Esophagus muscularis mucosa (tissue), 4 donors: ENCODE measurements at regions not wholly inside any gene's neighbourhood (a gene's known extent, or its start where the extent isn't known, plus 50 kb on each side); places are given as distances from the start of the nearest gene placed in this dataset.
"Not testable (repeated sequence)": the region's sequence is repeated elsewhere in the genome, so short reads cannot be mapped to it uniquely, and the experiment has no call there.

Source experiments
- DNase-seq: peaks from one replicate; pipeline ENCODE4 v3.0.0-alpha.2; 2017; ENCODE audit errors: extremely low spot score
- H3K27ac ChIP-seq, 4 donors: fragments of 200-600 bp; sonication (generic); replicated peaks in 1 of 4; 1 replicate in 3 of 4; 2 replicates in 1 of 4; pipeline ENCODE4 v1.5.1; 2016 to 2019; ENCODE audit warnings: mild to moderate bottlenecking in 1 of 4
- H3K27me3 ChIP-seq, 4 donors: fragments of 200-600 bp; sonication (generic); one replicate each; pipeline versions ENCODE4 v1.5.1 to v1.6.0; 2016 to 2019
- H3K36me3 ChIP-seq, 4 donors: fragments of 200-600 bp; sonication (generic); one replicate each; pipeline ENCODE4 v1.5.1; 2016 to 2019
- H3K4me1 ChIP-seq, 4 donors: fragments of 200-600 bp; sonication (generic); one replicate each; pipeline ENCODE4 v1.5.1; 2016 to 2019
- H3K4me3 ChIP-seq, 4 donors: fragments of 200-600 bp; sonication (generic); 1 replicate in 2 of 4; 2 replicates in 2 of 4; pipeline ENCODE4 v1.5.1; 2016 to 2019; ENCODE audit warnings: mild to moderate bottlenecking in 4 of 4, moderate library complexity in 1 of 4
- H3K9me3 ChIP-seq, 4 donors: fragments of 200-600 bp; sonication (generic); 1 replicate in 3 of 4; 2 replicates in 1 of 4; pipeline ENCODE4 v1.5.1; 2016 to 2019
- CTCF ChIP-seq, 3 experiments: fragments of 200-600 bp in 2 of 3; fragments of 450-650 bp in 1 of 3; sonication (generic) in 2 of 3; IDR thresholded peaks; one replicate each; pipeline ENCODE4 v1.5.1; 2017 to 2019; ENCODE audit warnings: antibody characterized with exemption in 3 of 3, mild to moderate bottlenecking in 2 of 3, moderate library complexity in 1 of 3
- EP300 ChIP-seq: sonication (generic); formaldehyde crosslinking; IDR thresholded peaks from one replicate; pipeline ENCODE4 v1.6.1; 2017; ENCODE audit warnings: antibody characterized with exemption
- POLR2A ChIP-seq: fragments of 450-650 bp; IDR thresholded peaks from one replicate; pipeline ENCODE4 v1.6.1; 2017; ENCODE audit warnings: antibody characterized with exemption, moderate library complexity, mild to moderate bottlenecking, low read depth
- POLR2AphosphoS5 ChIP-seq, 2 donors: sonication (generic); formaldehyde crosslinking; IDR thresholded peaks; one replicate each; pipeline ENCODE4 v1.6.1; 2017; ENCODE audit warnings: antibody characterized with exemption in 2 of 2
- WGBS: methylation state at CpG from one replicate; pipeline ENCODE4 v1.1.5; 2018; 5-methylcytosine and 5-hydroxymethylcytosine counted together
- intact Hi-C: fragments of 100-400 bp; cut with DNase I; formaldehyde crosslinking; loops from one replicate; pipeline ENCODE4 v1.15.1; 2023

- no peaks in the 10 kb centered on the region for H3K36me3 ChIP-seq
- H3K4me1 ChIP-seq, result no peaks in the 10 kb centered on the region
- H3K27me3 ChIP-seq, result no peaks in the 10 kb centered on the region
- intact Hi-C loops, result no loop called here
- WGBS, result 81% methylated on average over 1 of the region's 1 CpG
- no peak for DNase-seq
- no peaks in the 10 kb centered on the region for H3K9me3 ChIP-seq
- H3K4me3 ChIP-seq, result no peak overlapping the region
- H3K27ac ChIP-seq, result no peak overlapping the region
- no peak for TF ChIP-seq POLR2AphosphoS5 (IDR thresholded peaks at IDR 0.05)
- TF ChIP-seq CTCF (IDR thresholded peaks at IDR 0.05), result no peak
- TF ChIP-seq EP300, result no peak
- no peak for TF ChIP-seq POLR2A
Measured at GRCh38 chr2:144914113-144914512, 394.2 kb upstream of the ZEB2 start.

GRCh38 chr2:144912206-144912605 is 392.3 kb upstream of the ZEB2 start:
- H3K4me3 ChIP-seq, result no peak overlapping the region
- no peak overlapping the region for H3K27ac ChIP-seq
- TF ChIP-seq EP300, result no peak
- TF ChIP-seq POLR2AphosphoS5 (IDR thresholded peaks at IDR 0.05), result no peak
- no peak for TF ChIP-seq CTCF (IDR thresholded peaks at IDR 0.05)
- TF ChIP-seq POLR2A, result no peak
- no peaks in the 10 kb centered on the region for H3K4me1 ChIP-seq
- H3K36me3 ChIP-seq, result no peaks in the 10 kb centered on the region
- intact Hi-C loops, result no loop called here
- H3K9me3 ChIP-seq, result no peaks in the 10 kb centered on the region
- WGBS, result 93% methylated on average over 2 of the region's 2 CpGs
- H3K27me3 ChIP-seq, result no peaks in the 10 kb centered on the region
- DNase-seq, result no peak

- H3K9me3 ChIP-seq, result no peaks in the 10 kb centered on the region
- no peak for DNase-seq
- H3K27ac ChIP-seq, result no peak overlapping the region
- WGBS, result 92% methylated on average over 2 of the region's 2 CpGs
- H3K27me3 ChIP-seq, result no peaks in the 10 kb centered on the region
- intact Hi-C loops, result no loop called here
- no peak overlapping the region for H3K4me3 ChIP-seq
- TF ChIP-seq POLR2A (no peak), POLR2AphosphoS5 (IDR thresholded peaks at IDR 0.05) (no peak), CTCF (IDR thresholded peaks at IDR 0.05) (no peak), EP300 (no peak)
- H3K36me3 ChIP-seq, result no peaks in the 10 kb centered on the region
- H3K4me1 ChIP-seq, result no peaks in the 10 kb centered on the region
Measured at GRCh38 chr2:144905956-144906355, 386.0 kb upstream of the ZEB2 start.

GRCh38 chr2:144904612-144905011 is 384.7 kb upstream of the ZEB2 start:
- no peaks in the 10 kb centered on the region for H3K9me3 ChIP-seq
- 95% methylated on average over 3 of the region's 3 CpGs for WGBS
- TF ChIP-seq POLR2AphosphoS5 (IDR thresholded peaks at IDR 0.05) (no peak), POLR2A (no peak), EP300 (no peak)
- H3K27ac ChIP-seq, result no peak overlapping the region
- no peaks in the 10 kb centered on the region for H3K36me3 ChIP-seq
- no peak overlapping the region for H3K4me3 ChIP-seq
- DNase-seq, result no peak
- no peaks in the 10 kb centered on the region for H3K27me3 ChIP-seq
- no peaks in the 10 kb centered on the region for H3K4me1 ChIP-seq
- intact Hi-C loops, result no loop called here

GRCh38 chr2:144903045-144903444 is 383.1 kb upstream of the ZEB2 start:
- H3K27me3 ChIP-seq, H3K4me3 ChIP-seq, H3K27ac ChIP-seq, H3K9me3 ChIP-seq, intact Hi-C loops, H3K4me1 ChIP-seq, DNase-seq, H3K36me3 ChIP-seq: not testable (repeated sequence)
- 96% methylated on average over 5 of the region's 19 CpGs for WGBS

GRCh38 chr2:144901386-144901785 is 381.5 kb upstream of the ZEB2 start:
- 73% methylated on average over 4 of the region's 4 CpGs for WGBS
- H3K36me3 ChIP-seq, DNase-seq, H3K27me3 ChIP-seq, H3K27ac ChIP-seq, H3K4me3 ChIP-seq, intact Hi-C loops, H3K4me1 ChIP-seq, H3K9me3 ChIP-seq: not testable (repeated sequence)
